Tibial nerve (tissue), 4 donors: ENCODE measurements at regions not wholly inside any gene's neighbourhood (a gene's known extent, or its start where the extent isn't known, plus 50 kb on each side); places are given as distances from the start of the nearest gene placed in this dataset.

Source experiments
- EP300 ChIP-seq, 2 donors: sonication (generic); formaldehyde crosslinking; IDR thresholded peaks; one replicate each; pipeline ENCODE4 v1.6.1; 2017; ENCODE audit warnings: antibody characterized with exemption in 2 of 2, mild to moderate bottlenecking in 1 of 2
- POLR2A ChIP-seq, 2 donors: fragments of 450-650 bp; IDR thresholded peaks; one replicate each; pipeline ENCODE4 v1.6.1; 2017; ENCODE audit warnings: antibody characterized with exemption in 2 of 2, mild to moderate bottlenecking in 2 of 2, moderate library complexity in 2 of 2
- TF ChIP-seq, protein P1 (sequence below), 5 experiments: fragments of 200-600 bp in 3 of 5; fragments of 450-650 bp in 2 of 5; sonication (generic) in 3 of 5; IDR thresholded peaks; one replicate each; pipeline ENCODE4 v1.5.1; 2016 to 2019; ENCODE audit warnings: antibody characterized with exemption in 5 of 5, mild to moderate bottlenecking in 3 of 5, moderate library complexity in 2 of 5

DNA sequence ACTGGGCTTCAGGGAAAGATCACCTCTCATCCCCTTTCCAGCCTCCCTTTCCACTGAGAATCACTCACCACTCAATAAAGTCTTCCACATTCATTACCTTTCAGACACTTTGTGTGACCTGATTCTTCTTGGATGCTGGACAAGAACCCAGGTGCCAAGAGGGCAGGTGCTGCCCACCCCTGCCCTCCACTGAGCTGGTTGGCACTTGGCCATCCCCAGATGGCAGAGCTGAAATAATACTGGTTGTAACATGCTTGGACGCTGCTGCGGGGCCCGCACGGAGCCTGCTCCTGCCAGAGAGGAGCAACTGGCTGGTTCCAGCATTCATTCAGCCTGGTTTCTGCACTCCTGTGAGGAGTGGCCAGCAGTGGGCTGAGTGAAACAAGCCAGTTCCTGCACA is 386.7 kb upstream of the CCDC196 start:
- TF ChIP-seq, protein P1, sequence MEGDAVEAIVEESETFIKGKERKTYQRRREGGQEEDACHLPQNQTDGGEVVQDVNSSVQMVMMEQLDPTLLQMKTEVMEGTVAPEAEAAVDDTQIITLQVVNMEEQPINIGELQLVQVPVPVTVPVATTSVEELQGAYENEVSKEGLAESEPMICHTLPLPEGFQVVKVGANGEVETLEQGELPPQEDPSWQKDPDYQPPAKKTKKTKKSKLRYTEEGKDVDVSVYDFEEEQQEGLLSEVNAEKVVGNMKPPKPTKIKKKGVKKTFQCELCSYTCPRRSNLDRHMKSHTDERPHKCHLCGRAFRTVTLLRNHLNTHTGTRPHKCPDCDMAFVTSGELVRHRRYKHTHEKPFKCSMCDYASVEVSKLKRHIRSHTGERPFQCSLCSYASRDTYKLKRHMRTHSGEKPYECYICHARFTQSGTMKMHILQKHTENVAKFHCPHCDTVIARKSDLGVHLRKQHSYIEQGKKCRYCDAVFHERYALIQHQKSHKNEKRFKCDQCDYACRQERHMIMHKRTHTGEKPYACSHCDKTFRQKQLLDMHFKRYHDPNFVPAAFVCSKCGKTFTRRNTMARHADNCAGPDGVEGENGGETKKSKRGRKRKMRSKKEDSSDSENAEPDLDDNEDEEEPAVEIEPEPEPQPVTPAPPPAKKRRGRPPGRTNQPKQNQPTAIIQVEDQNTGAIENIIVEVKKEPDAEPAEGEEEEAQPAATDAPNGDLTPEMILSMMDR (IDR thresholded peaks at IDR 0.05): no peak
- TF ChIP-seq POLR2A (IDR thresholded peaks at IDR 0.05) (no peak), EP300 (IDR thresholded peaks at IDR 0.05) (no peak)
